ENCODE measurements at regions not wholly inside any gene's neighbourhood (a gene's known extent, or its start where the extent isn't known, plus 50 kb on each side); places are given as distances from the start of the nearest gene placed in this dataset.

DNA sequence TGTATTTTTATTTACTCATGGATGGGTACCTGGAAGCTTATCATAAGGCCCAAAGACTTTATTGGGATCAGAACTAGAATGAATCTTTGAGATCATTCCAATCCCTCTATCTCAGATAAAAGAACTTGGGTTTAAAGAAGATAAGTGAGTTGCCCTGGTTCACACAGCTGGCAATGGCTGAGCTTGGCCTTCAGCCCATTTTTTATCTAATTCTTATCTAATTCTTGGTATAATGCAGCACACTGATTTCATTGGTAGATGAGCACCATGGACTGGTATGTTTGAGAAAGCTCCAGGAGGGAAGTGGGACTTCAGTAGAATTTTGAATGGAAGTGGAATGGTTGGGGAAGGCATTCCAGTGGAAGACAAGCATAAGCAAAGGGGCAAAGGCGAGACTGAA is 558.9 kb downstream of the REEP3 start:
- DNase-seq (ENCODE audit: low read depth) = no peak

- DNase-seq (ENCODE audit: low read depth) = no peak
These were observed 560.8 kb downstream of the REEP3 start for GRCh38 chr10:64081947-64082482.

GRCh38 chr10:64086083-64086767 is 565.0 kb downstream of the REEP3 start:
- DNase-seq (ENCODE audit: low read depth) = no peak

DNA sequence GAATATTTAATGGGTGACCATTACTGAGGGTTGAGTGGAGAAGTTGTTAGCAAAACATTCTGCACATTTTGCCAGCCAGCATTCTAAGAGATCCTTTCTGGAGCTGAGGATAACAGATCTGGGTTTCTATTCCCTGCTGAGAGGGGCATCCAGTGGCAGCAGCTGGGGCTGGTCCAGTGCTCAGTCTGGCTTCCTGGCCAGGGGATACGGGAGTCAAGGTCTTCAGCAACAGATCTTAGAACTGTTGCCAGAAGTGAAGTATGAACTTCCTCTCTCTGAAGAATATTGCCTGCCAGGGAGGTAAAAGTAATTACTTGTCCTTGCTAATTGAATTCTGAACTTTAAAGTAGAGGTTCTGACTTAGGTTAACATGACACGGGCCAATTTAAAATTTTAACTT is 568.4 kb downstream of the REEP3 start:
- DNase-seq (ENCODE audit: low read depth) = no peak

DNA sequence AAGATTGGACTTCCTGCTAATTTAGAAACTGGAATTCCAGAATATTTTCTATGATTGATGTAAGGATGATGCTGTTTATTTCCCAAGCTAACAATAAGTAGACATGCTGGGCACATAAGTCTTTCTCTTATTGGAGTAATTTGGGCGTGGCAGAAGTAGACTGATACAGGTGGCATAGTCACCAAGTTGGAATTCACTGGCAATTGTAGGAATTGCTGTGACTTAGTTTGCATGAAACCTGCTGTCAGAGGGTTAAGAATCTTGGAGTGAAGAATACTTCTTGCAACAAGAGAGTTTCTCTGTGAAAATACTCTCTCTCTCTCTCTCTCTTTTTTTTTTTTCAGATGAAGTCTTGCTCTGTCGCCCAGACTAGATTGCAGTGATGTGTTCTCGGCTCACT is 569.7 kb downstream of the REEP3 start:
- DNase-seq (ENCODE audit: low read depth) = no peak

- no peak for DNase-seq (ENCODE audit: low read depth)
These were observed 570.7 kb downstream of the REEP3 start for GRCh38 chr10:64091897-64092296.

- no peak for DNase-seq (ENCODE audit: low read depth)
These were observed 572.1 kb downstream of the REEP3 start for GRCh38 chr10:64093304-64093703.

GRCh38 chr10:64093946-64094535 is 572.8 kb downstream of the REEP3 start:
- DNase-seq (ENCODE audit: low read depth) = no peak

GRCh38 chr10:64096941-64097340 is 575.7 kb downstream of the REEP3 start:
- DNase-seq (ENCODE audit: low read depth) = no peak

DNA sequence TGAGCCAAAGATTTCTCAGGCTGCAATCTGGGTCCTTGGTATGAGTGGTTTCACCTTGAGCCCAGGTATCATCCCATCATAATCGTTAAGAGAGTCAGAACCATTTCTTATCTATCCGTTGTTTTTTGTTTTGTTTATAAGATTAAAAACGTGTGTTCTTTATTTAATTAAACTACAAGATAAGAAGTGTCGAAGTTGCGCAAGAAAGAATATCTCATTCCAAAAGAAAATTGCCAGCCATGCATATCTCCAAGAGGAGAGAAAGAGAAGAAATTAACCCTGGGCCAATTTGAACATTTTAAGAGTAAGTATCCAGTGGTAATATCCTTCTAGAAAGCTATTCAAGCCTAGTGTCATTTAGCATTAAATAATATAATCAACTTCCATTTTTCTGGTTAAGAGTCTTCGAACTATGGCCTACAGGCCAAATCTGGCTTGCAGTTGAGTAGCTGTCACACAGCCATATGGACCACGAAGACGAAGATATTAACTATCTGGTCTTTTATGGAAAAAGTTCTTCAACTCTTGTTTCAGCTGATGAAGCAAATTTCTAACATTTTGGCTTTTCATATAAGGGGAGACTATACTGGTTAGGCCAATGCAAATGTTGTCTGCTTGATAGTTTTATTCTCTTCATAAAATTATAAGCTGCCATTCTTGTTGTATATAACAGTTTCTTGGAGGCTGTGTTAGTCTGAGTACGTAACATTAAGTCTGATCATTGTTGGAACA is 576.4 kb downstream of the REEP3 start:
- no peak for DNase-seq (ENCODE audit: low read depth)

DNA sequence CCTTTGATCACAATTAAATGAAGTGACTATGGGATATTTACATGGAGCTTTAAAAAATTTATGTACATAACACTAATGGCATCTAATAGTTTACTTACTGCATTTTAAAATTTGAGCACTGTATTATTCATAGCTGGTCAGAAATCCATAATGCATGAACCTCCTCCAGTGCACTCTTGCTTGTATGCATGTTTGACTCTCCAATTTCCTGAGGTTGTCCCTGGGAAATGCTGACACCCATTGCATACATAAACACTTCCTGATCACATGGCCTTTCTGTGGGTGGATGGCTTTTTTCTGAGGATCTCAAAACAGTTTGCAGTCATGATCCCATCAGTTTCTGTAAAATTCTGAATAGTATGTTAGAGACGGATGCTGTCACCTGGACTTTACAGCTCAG is 577.8 kb downstream of the REEP3 start:
- no peak for DNase-seq (ENCODE audit: low read depth)

DNA sequence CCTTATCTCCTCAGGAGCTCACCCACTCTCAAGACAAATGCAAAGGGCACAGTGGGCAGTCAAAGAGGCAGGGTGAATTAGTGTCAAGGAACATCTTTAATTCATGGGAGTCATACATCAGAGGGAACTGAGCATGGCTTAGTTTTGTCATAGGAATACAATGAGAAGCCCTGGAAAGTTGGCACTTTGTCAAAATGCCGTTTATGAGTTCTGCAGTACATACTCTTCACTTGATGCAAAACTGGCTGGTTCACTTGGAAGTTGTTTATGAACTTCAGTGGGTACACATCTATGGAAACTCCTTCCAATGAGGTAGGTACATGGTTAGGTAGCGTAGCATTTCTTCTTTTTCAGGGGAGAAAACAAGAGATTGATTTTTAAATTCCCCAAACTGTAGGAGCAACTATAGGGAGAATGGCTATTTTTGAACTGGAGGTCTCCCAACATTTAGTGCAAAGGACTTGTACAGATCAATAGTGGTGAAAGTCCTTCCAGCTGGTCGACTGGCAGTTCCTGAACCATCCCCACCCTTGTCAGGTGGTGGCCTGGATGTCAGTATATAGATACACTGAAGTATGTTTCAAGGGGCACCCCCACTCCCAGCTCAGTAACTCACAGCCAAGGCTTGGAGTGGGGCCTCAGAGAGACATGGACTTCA is 580.5 kb downstream of the REEP3 start:
- no peak for DNase-seq (ENCODE audit: low read depth)

- DNase-seq (ENCODE audit: low read depth) = no peak
These were observed 581.0 kb downstream of the REEP3 start for GRCh38 chr10:64102264-64102633.

- no peak for DNase-seq (ENCODE audit: low read depth)
These were observed 581.7 kb downstream of the REEP3 start for GRCh38 chr10:64102916-64103315.

DNA sequence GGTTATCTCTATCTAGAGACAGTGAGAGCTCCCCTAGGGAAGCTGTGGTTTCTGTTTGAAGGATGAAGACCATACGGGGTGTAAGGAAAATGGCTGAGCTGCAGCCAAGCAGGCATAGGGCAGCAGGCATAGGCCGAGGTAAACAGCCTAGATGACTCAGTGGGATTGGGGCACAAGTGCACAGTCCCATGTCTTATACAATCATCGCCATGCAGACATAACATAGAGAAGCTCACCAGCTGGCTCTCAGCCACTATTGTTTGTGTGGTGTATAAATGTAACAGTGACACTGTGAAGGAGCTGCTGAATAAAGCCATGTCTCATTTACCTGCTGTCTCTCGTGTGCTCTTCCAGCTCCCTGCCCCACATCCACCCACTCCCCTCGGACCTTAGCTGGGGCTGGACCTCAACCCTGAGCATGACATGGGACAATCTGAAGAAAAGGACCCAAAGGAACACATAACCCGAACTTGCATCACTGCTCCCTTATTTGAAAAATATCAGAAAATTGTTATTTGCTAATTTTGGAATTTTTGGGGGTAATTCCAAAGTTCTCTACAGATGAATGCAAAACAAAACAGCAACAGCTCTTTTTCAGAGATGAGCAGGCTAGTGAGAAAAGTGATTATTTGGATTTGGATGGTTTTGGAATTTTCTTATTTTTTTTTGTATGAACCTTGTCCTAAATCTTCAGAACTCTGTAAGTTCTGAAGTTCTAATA is 582.7 kb downstream of the REEP3 start:
- DNase-seq (ENCODE audit: low read depth) = no peak

- no peak for DNase-seq (ENCODE audit: low read depth)
These were observed 588.8 kb downstream of the REEP3 start for GRCh38 chr10:64109926-64110495.

DNA sequence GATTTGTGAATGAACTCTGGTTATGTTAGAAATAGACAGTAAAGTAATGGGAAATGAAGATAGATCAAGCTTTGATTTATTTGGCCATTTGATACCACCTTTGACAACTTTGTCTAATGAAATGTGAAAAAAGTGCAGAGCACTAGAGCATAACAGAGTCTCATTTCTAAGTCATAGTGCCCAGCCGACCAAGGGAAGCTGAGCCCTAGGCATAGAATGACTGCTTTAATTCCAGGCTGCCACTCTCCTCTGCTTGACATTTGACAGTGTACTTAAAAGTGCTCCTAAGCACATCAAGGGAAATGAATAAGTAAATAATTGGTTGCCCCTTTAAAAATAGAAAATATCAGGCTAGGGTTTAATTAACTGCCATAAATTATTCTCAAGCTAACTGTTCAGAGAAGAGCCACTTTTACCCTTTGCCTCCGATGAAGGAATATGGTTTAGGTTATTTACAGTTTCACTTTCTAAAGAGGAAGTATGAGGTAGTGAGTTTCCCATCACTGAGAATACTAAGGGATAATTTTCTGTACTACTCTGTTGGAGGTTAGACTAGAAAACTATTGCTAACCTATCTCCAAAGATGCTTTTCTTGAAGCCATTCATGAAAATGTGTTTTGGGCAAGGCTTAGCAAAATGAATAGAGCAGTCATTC is 591.6 kb downstream of the REEP3 start:
- no peak for DNase-seq (ENCODE audit: low read depth)

DNA sequence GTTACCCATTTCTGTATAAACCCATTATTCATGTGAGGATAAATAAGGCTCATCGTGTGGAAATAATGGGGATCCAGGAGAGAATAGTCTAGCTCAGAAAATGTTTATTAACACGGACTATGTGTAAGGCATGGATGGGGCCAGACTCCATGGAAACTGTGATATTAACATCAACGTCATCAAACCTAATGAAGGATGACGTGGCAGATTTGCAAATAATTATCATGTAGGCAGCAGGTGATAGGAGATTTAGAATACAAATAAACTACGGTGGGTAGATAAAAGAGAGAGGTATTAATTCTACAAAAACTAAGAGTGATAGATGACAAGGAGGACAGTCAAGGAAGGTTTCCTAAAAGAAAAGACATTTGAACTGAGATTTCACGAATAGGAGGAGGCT is 592.2 kb downstream of the REEP3 start:
- no peak for DNase-seq (ENCODE audit: low read depth)

GRCh38 chr10:64113792-64114191 is 592.6 kb downstream of the REEP3 start:
- no peak for DNase-seq (ENCODE audit: low read depth)

DNA sequence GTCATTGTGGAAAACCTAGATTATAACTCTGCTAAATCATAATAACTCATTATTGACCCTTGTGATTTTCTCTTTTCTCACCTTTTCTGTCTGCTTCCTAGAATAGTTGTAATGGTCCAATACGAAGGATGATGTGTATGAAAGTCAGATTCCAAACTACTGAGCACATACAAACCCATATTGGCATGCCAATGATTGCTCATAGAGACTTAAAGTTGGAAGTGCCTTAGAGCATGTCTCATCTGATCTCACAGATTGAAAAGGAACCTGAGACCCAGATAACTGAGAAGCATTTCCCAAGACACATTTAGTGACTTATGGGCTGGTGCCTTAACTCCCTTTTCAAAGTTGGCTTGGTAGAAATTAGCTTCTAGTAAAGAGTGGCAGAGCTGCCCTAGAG is 594.3 kb downstream of the REEP3 start:
- DNase-seq (ENCODE audit: low read depth) = no peak

Data from ELR (cell line).